HCT116 (cell line): ENCODE measurements at regions not wholly inside any gene's neighbourhood (a gene's known extent, or its start where the extent isn't known, plus 50 kb on each side); places are given as distances from the start of the nearest gene placed in this dataset.

Experiments
- ATAC-seq: fragments of 200-7000 bp; cut with Tn5 transposase; 2 replicates; pipeline ENCODE4 v1.9.1; 2020; ENCODE audit warnings: mild to moderate bottlenecking, moderate library complexity
- BruUV-seq: library from RNA; stranded (reverse); fragments of 400-500 nt; replicated peaks from 2 replicates; lab custom pipeline; 2021; lab: Mats Ljungman, UMichigan
- CTCF ChIA-PET: fragments of 300-600 bp; sonication (Branson Sonifier 250); formaldehyde crosslinking; loops from one replicate; lab custom pipeline; 2021; ENCODE audit warnings: antibody characterized with exemption; lab: Charles Lee
- POLR2A ChIA-PET: fragments of 300-600, 350-600 bp; sonication (Branson Sonifier 250); formaldehyde crosslinking; loops from one replicate; lab custom pipeline; 2021; ENCODE audit warnings: antibody characterized with exemption; lab: Charles Lee
- RAD21 ChIA-PET, 2 experiments: fragments of 300-600 bp; sonication (Branson Sonifier 250); formaldehyde crosslinking; loops; one replicate each; lab custom pipeline; 2023; ENCODE audit warnings: low total read pairs in 2 of 2; ENCODE audit not compliant: uncharacterized antibody in 2 of 2, unreplicated experiment in 2 of 2, low non-redundant PET in 1 of 2; lab: Charles Lee
- DNase-seq: peaks from one replicate; pipeline ENCODE4 v3.0.0-alpha.2; 2010; ENCODE audit warnings: low read depth, low spot score
- H2AFZ ChIP-seq: fragments of 200-600 bp; shearing (Covaris generic), sonication (generic); 2 replicates; pipeline ENCODE4 v1.6.1; 2017; ENCODE audit warnings: low read depth, mixed run types, mixed read lengths, antibody characterized with exemption, low read length; ENCODE audit not compliant: poor library complexity, severe bottlenecking
- H3K27ac ChIP-seq: 2 replicates; pipeline ENCODE4 v1.5.1; 2012; ENCODE audit warnings: low read depth, low read length
- H3K27me3 ChIP-seq: fragments of 200-600 bp; sonication (generic); 2 replicates; pipeline ENCODE4 v1.6.1; 2016; ENCODE audit warnings: mixed run types, low read length, mixed read lengths; ENCODE audit not compliant: insufficient read depth
- H3K36me3 ChIP-seq, 2 experiments: fragments of 200-500 bp in 1 of 2; fragments of 200-600 bp in 1 of 2; sonication (Bioruptor generic) in 1 of 2; sonication (generic) in 1 of 2; 2 replicates each; pipeline versions ENCODE4 v1.5.1 to v1.6.1; 2014 to 2016; ENCODE audit warnings: low read length in 2 of 2, inconsistent platforms in 1 of 2, mixed read lengths in 1 of 2, mixed run types in 1 of 2; ENCODE audit not compliant: insufficient read depth in 2 of 2, control insufficient read depth in 1 of 2
- H3K4me1 ChIP-seq, 2 experiments: fragments of 200-600 bp in 1 of 2; sonication (generic) in 1 of 2; 2 replicates each; pipeline versions ENCODE4 v1.5.1 to v1.6.1; 2012 to 2017; ENCODE audit warnings: low read length in 2 of 2, inconsistent platforms in 1 of 2, mild to moderate bottlenecking in 1 of 2, mixed read lengths in 1 of 2, mixed run types in 1 of 2, moderate library complexity in 1 of 2; ENCODE audit not compliant: insufficient read depth in 2 of 2, control insufficient read depth in 1 of 2
- H3K4me2 ChIP-seq: fragments of 200-600 bp; sonication (generic); 2 replicates; pipeline ENCODE4 v1.6.1; 2017; ENCODE audit warnings: mixed run types, low read length, mixed read lengths
- H3K4me3 ChIP-seq, 2 experiments: fragments of 200-600 bp in 1 of 2; sonication (generic) in 1 of 2; replicated peaks in 1 of 2; 2 replicates each; pipeline ENCODE4 v1.5.1; 2011 to 2016; ENCODE audit warnings: low read length in 2 of 2, control low read depth in 1 of 2, low read depth in 1 of 2, mild to moderate bottlenecking in 1 of 2, mixed read lengths in 1 of 2, mixed run types in 1 of 2
- H3K79me2 ChIP-seq: fragments of 200-600 bp; sonication (generic); 2 replicates; pipeline ENCODE4 v1.6.1; 2017; ENCODE audit warnings: mild to moderate bottlenecking, mixed run types, low read length, moderate library complexity, mixed read lengths; ENCODE audit not compliant: insufficient read depth
- H3K9ac ChIP-seq: fragments of 200-600 bp; sonication (generic); 2 replicates; pipeline ENCODE4 v1.6.1; 2016; ENCODE audit warnings: low read length, mixed read lengths
- H3K9me2 ChIP-seq: fragments of 200-600 bp; sonication (generic), shearing (Covaris generic); 2 replicates; pipeline ENCODE4 v1.6.1; 2017; ENCODE audit warnings: mixed run types, mild to moderate bottlenecking, moderate library complexity; ENCODE audit not compliant: insufficient read depth
- H3K9me3 ChIP-seq, 2 experiments: fragments of 200-500 bp in 1 of 2; fragments of 200-600 bp in 1 of 2; sonication (Bioruptor generic) in 1 of 2; sonication (generic) in 1 of 2; 2 replicates each; pipeline ENCODE4 v1.6.1; 2014 to 2017; ENCODE audit warnings: low read length in 2 of 2, mixed read lengths in 2 of 2, inconsistent platforms in 1 of 2, low read depth in 1 of 2, mild to moderate bottlenecking in 1 of 2, mixed run types in 1 of 2, moderate library complexity in 1 of 2; ENCODE audit not compliant: control insufficient read depth in 1 of 2, insufficient read depth in 1 of 2
- H4K20me1 ChIP-seq: fragments of 200-600 bp; sonication (generic), shearing (Covaris generic); 2 replicates; pipeline ENCODE4 v1.6.1; 2017; ENCODE audit warnings: mixed run types, mild to moderate bottlenecking, moderate library complexity; ENCODE audit not compliant: insufficient read depth
- ATF3 ChIP-seq: IDR thresholded peaks from 2 replicates; pipeline ENCODE4 v1.6.1; 2012
- CBX3 ChIP-seq: IDR thresholded peaks from 2 replicates; pipeline ENCODE4 v1.6.1; 2012; ENCODE audit warnings: low read depth
- CEBPB ChIP-seq: IDR thresholded peaks from 2 replicates; pipeline ENCODE4 v1.6.1; 2012; ENCODE audit warnings: low read depth
- CTCF ChIP-seq, 3 experiments: fragments of 200-600 bp in 1 of 3; sonication (generic) in 1 of 3; IDR thresholded peaks in 2 of 3; conservative IDR thresholded peaks in 1 of 3; 2 replicates each; pipeline ENCODE4 v1.5.1; 2012 to 2017; ENCODE audit warnings: low read depth in 2 of 3, low read length in 2 of 3, antibody characterized with exemption in 1 of 3, borderline replicate concordance in 1 of 3, control low read depth in 1 of 3, mild to moderate bottlenecking in 1 of 3, mixed read lengths in 1 of 3, mixed run types in 1 of 3, moderate library complexity in 1 of 3; ENCODE audit not compliant: insufficient read depth in 1 of 3
- EGR1 ChIP-seq: IDR thresholded peaks from 2 replicates; pipeline ENCODE4 v1.6.1; 2012; ENCODE audit warnings: low read depth
- ELF1 ChIP-seq: IDR thresholded peaks from 2 replicates; pipeline ENCODE4 v1.6.1; 2012; ENCODE audit warnings: low read depth, borderline replicate concordance
- EZH2 ChIP-seq: fragments of 200-600 bp; sonication (generic); IDR thresholded peaks from 2 replicates; pipeline ENCODE4 v1.6.1; 2017; ENCODE audit warnings: antibody characterized with exemption, mixed run types
- FOSL1 ChIP-seq: IDR thresholded peaks from 2 replicates; pipeline ENCODE4 v1.6.1; 2012; ENCODE audit warnings: low read depth
- JUND ChIP-seq: IDR thresholded peaks from 2 replicates; pipeline ENCODE4 v1.6.1; 2012
- MAX ChIP-seq: IDR thresholded peaks from 2 replicates; pipeline ENCODE4 v1.6.1; 2012
- POLR2A ChIP-seq: IDR thresholded peaks from 2 replicates; pipeline ENCODE4 v1.7.0; 2011; ENCODE audit warnings: borderline replicate concordance; ENCODE audit not compliant: insufficient read depth, insufficient read length; ENCODE audit errors: extremely low read depth
- POLR2AphosphoS5 ChIP-seq: IDR thresholded peaks from 2 replicates; pipeline ENCODE4 v1.6.1; 2011; ENCODE audit warnings: mild to moderate bottlenecking, low read depth, low read length, moderate library complexity
- RAD21 ChIP-seq: IDR thresholded peaks from 2 replicates; pipeline ENCODE4 v1.6.1; 2012; ENCODE audit warnings: low read depth, mild to moderate bottlenecking
- SIN3A ChIP-seq: IDR thresholded peaks from 2 replicates; pipeline ENCODE4 v1.6.1; 2012; ENCODE audit warnings: low read depth
- SP1 ChIP-seq: IDR thresholded peaks from 2 replicates; pipeline ENCODE4 v1.6.1; 2012; ENCODE audit warnings: low read depth
- SRF ChIP-seq: IDR thresholded peaks from 2 replicates; pipeline ENCODE4 v1.6.1; 2012; ENCODE audit warnings: low read depth
- TCF7L2 ChIP-seq: IDR thresholded peaks from 2 replicates; pipeline ENCODE4 v1.7.0; 2011; ENCODE audit warnings: borderline replicate concordance, inconsistent platforms; ENCODE audit not compliant: insufficient read depth, insufficient read length; ENCODE audit errors: extremely low read depth
- intact Hi-C: fragments of 100-400 bp; cut with micrococcal nuclease; formaldehyde crosslinking; loops from 2 replicates; pipeline ENCODE4 v1.10.0; 2022
- TF ChIP-seq, protein P1 (sequence below): IDR thresholded peaks from 2 replicates; pipeline ENCODE4 v1.6.1; 2012; ENCODE audit warnings: low read depth
- TF ChIP-seq, protein P2 (sequence below): IDR thresholded peaks from 2 replicates; pipeline ENCODE4 v1.6.1; 2011; ENCODE audit warnings: mild to moderate bottlenecking, low read length, moderate library complexity; ENCODE audit not compliant: insufficient replicate concordance; ENCODE audit errors: extremely low read depth

- Histone ChIP-seq H2AFZ (no peak overlapping the region), H3K9me3 (no peaks in the 10 kb centered on the region), H3K4me2 (no peak overlapping the region), H4K20me1 (no peaks in the 10 kb centered on the region), H3K36me3 (no peaks in the 10 kb centered on the region), H3K79me2 (no peaks in the 10 kb centered on the region), H3K4me1 (no peaks in the 10 kb centered on the region), H3K9ac (no peak overlapping the region), H3K9me2 (no peaks in the 10 kb centered on the region), H3K4me3 (no peak overlapping the region), H3K27ac (no peak overlapping the region), H3K27me3 (no peaks in the 10 kb centered on the region)
- ChIA-PET CTCF (no interaction called here), POLR2A (no interaction called here), RAD21 (no interaction called here)
- no TSS peak for BruUV-seq
- intact Hi-C loops: no loop called here
- ATAC-seq (no peak), DNase-seq (no peak)
- TF ChIP-seq, protein P1, sequence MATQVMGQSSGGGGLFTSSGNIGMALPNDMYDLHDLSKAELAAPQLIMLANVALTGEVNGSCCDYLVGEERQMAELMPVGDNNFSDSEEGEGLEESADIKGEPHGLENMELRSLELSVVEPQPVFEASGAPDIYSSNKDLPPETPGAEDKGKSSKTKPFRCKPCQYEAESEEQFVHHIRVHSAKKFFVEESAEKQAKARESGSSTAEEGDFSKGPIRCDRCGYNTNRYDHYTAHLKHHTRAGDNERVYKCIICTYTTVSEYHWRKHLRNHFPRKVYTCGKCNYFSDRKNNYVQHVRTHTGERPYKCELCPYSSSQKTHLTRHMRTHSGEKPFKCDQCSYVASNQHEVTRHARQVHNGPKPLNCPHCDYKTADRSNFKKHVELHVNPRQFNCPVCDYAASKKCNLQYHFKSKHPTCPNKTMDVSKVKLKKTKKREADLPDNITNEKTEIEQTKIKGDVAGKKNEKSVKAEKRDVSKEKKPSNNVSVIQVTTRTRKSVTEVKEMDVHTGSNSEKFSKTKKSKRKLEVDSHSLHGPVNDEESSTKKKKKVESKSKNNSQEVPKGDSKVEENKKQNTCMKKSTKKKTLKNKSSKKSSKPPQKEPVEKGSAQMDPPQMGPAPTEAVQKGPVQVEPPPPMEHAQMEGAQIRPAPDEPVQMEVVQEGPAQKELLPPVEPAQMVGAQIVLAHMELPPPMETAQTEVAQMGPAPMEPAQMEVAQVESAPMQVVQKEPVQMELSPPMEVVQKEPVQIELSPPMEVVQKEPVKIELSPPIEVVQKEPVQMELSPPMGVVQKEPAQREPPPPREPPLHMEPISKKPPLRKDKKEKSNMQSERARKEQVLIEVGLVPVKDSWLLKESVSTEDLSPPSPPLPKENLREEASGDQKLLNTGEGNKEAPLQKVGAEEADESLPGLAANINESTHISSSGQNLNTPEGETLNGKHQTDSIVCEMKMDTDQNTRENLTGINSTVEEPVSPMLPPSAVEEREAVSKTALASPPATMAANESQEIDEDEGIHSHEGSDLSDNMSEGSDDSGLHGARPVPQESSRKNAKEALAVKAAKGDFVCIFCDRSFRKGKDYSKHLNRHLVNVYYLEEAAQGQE: no peak
- TF ChIP-seq SRF (no peak), CEBPB (no peak), POLR2A (no peak), EGR1 (no peak), RAD21 (no peak), CTCF (IDR thresholded peaks at IDR 0.05 in 2 of 3, conservative IDR thresholded peaks at IDR 0.05 in 1 of 3; ENCODE audit: borderline replicate concordance in 1 of 3, insufficient read depth in 1 of 3, low read depth in 2 of 3, low read length in 2 of 3) (no peak), SP1 (no peak), SIN3A (no peak), JUND (no peak), POLR2AphosphoS5 (no peak), TCF7L2 (no peak), MAX (no peak), CBX3 (no peak), ELF1 (no peak), ATF3 (no peak), FOSL1 (no peak), EZH2 (no peak)
- TF ChIP-seq, protein P2, sequence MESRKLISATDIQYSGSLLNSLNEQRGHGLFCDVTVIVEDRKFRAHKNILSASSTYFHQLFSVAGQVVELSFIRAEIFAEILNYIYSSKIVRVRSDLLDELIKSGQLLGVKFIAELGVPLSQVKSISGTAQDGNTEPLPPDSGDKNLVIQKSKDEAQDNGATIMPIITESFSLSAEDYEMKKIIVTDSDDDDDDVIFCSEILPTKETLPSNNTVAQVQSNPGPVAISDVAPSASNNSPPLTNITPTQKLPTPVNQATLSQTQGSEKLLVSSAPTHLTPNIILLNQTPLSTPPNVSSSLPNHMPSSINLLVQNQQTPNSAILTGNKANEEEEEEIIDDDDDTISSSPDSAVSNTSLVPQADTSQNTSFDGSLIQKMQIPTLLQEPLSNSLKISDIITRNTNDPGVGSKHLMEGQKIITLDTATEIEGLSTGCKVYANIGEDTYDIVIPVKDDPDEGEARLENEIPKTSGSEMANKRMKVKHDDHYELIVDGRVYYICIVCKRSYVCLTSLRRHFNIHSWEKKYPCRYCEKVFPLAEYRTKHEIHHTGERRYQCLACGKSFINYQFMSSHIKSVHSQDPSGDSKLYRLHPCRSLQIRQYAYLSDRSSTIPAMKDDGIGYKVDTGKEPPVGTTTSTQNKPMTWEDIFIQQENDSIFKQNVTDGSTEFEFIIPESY: no peak
These were observed 211.6 kb downstream of the PCDH20 start for GRCh38 chr13:61204025-61204424.
